ENCODE measurements at regions not wholly inside any gene's neighbourhood (a gene's known extent, or its start where the extent isn't known, plus 50 kb on each side); places are given as distances from the start of the nearest gene placed in this dataset.

DNA sequence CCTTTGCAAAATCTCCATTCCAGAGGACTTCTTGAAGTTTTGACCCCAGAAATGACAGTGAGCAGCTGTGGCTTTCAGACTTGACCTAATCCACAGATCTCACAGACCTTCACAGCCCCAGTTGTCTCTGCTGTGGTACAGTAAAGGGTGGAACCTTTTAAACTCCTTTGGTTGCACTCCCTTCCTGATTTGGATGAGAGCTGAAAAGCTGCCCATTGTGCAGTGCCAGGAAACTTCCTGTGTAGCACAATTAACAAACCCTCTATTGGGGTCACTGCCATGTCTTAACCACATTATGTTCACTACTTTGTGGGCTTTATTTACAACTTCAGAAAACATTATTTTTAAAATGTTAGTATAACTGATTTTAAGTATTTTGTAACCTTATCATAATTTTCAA is 56.7 kb upstream of the PCSK5 start:
- H2AFZ ChIP-seq (ENCODE audit: low read depth) = no peak overlapping the region

DNA sequence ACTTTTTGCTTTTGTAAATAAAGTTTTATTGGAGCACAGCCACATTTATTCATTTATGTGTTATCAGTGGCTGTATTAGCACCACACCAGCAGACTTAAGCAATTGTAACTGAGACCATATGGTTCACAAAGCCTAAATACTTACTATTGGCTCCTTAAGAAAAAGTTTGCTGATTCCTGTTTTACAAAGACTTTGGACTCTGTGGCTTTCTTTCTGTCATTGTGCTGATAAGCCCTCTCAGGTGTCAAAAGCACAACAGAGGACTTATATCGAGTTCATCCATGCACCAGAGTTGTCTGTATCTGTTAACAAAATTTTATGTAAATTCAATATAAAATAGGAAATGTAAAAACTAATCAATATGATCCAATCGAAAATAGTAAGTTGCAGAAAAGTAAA is 55.6 kb upstream of the PCSK5 start:
- Histone ChIP-seq H3K79me2 (ENCODE audit: insufficient read depth, low read depth) (no peaks in the 10 kb centered on the region), H4K20me1 (ENCODE audit: insufficient read depth) (no peaks in the 10 kb centered on the region), H2AFZ (ENCODE audit: low read depth) (no peak overlapping the region), H3K27me3 (ENCODE audit: insufficient read depth, low read depth) (no peaks in the 10 kb centered on the region), H3K36me3 (ENCODE audit: insufficient read depth) (no peaks in the 10 kb centered on the region), H3K27ac (no peak overlapping the region), H3K4me1 (ENCODE audit: low read depth, poor library complexity, severe bottlenecking) (peaks cover 44% of the 10 kb centered on the region), H3K4me3 (IDR thresholded peaks at IDR 0.05; ENCODE audit: insufficient read depth, low read depth, low read length) (no peak overlapping the region), H3K9ac (no peak overlapping the region), H3K4me2 (no peak overlapping the region)
- TF ChIP-seq, protein P1, sequence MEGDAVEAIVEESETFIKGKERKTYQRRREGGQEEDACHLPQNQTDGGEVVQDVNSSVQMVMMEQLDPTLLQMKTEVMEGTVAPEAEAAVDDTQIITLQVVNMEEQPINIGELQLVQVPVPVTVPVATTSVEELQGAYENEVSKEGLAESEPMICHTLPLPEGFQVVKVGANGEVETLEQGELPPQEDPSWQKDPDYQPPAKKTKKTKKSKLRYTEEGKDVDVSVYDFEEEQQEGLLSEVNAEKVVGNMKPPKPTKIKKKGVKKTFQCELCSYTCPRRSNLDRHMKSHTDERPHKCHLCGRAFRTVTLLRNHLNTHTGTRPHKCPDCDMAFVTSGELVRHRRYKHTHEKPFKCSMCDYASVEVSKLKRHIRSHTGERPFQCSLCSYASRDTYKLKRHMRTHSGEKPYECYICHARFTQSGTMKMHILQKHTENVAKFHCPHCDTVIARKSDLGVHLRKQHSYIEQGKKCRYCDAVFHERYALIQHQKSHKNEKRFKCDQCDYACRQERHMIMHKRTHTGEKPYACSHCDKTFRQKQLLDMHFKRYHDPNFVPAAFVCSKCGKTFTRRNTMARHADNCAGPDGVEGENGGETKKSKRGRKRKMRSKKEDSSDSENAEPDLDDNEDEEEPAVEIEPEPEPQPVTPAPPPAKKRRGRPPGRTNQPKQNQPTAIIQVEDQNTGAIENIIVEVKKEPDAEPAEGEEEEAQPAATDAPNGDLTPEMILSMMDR (conservative IDR thresholded peaks at IDR 0.05; ENCODE audit: low read depth, low read length) = no peak

More for the DNA sequence above, 56.7 kb upstream of the PCSK5 start:
- TF ChIP-seq, protein P1 (conservative IDR thresholded peaks at IDR 0.05; ENCODE audit: low read depth, low read length) = no peak
- no peaks in the 10 kb centered on the region for H4K20me1 ChIP-seq (ENCODE audit: insufficient read depth)
- no peak overlapping the region for H3K9ac ChIP-seq
- H3K27me3 ChIP-seq (ENCODE audit: insufficient read depth, low read depth) = no peaks in the 10 kb centered on the region
- peaks cover 53% of the 10 kb centered on the region for H3K4me1 ChIP-seq (ENCODE audit: low read depth, poor library complexity, severe bottlenecking)
- no peaks in the 10 kb centered on the region for H3K36me3 ChIP-seq (ENCODE audit: insufficient read depth)
- no peaks in the 10 kb centered on the region for H3K79me2 ChIP-seq (ENCODE audit: insufficient read depth, low read depth)
- no peak overlapping the region for H3K4me3 ChIP-seq (IDR thresholded peaks at IDR 0.05; ENCODE audit: insufficient read depth, low read depth, low read length)
- no peak overlapping the region for H3K4me2 ChIP-seq
- H3K27ac ChIP-seq = no peak overlapping the region
